Thyroid gland (tissue), 4 donors: ENCODE measurements at regions not wholly inside any gene's neighbourhood (a gene's known extent, or its start where the extent isn't known, plus 50 kb on each side); places are given as distances from the start of the nearest gene placed in this dataset.
A peak's percentile ranks its signal among the peaks of the same experiment; 100 is the strongest.
"Not testable (repeated sequence)": the region's sequence is repeated elsewhere in the genome, so short reads cannot be mapped to it uniquely, and the experiment has no call there.

Source experiments
- DNase-seq, 2 donors: peaks; one replicate each; pipeline ENCODE4 v3.0.0-alpha.2; 2019
- H3K27ac ChIP-seq, 3 donors: fragments of 200-600 bp; sonication (generic); 1 replicate in 2 of 3; 2 replicates in 1 of 3; pipeline ENCODE4 v1.5.1; 2016 to 2019; ENCODE audit warnings: mild to moderate bottlenecking in 1 of 3, moderate library complexity in 1 of 3
- H3K27me3 ChIP-seq: fragments of 200-600 bp; sonication (generic); one replicate; pipeline ENCODE4 v1.5.1; 2019
- H3K36me3 ChIP-seq, 2 donors: fragments of 200-600 bp; sonication (generic); one replicate each; pipeline ENCODE4 v1.5.1; 2016 to 2019
- H3K4me1 ChIP-seq, 2 donors: fragments of 200-600 bp; sonication (generic); one replicate each; pipeline ENCODE4 v1.5.1; 2017 to 2019
- H3K4me3 ChIP-seq, 3 donors: fragments of 200-600 bp; sonication (generic); replicated peaks in 1 of 3; 1 replicate in 2 of 3; 2 replicates in 1 of 3; pipeline ENCODE4 v1.5.1; 2016; ENCODE audit warnings: mild to moderate bottlenecking in 1 of 3
- H3K9me3 ChIP-seq: fragments of 200-600 bp; sonication (generic); one replicate; pipeline ENCODE4 v1.5.1; 2017
- WGBS, 2 donors: methylation state at CpG; one replicate each; pipeline ENCODE4 v1.1.5; 2017; 5-methylcytosine and 5-hydroxymethylcytosine counted together
- intact Hi-C: fragments of 100-400 bp; cut with DNase I; formaldehyde crosslinking; loops from one replicate; pipeline ENCODE4 v1.15.1; 2023

DNA sequence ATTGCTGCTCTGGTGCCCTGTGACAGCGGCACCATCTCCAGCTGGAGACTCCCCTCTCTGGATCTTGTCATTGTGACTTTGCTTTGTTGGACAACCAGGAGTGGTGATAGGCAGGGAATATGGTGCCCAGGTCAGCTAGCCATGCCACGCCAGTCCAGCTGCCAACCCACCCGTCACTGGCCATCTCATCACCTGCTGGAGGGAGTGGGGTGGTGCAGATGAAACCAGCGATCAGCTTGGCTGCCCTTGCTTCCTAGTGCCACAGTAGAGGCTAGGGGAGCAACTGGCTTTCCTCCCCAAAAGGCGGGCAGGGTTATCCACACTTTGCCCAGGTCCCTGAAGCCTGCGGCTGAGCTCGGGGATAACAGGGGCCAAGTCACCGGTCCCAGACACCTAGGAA is 129.6 kb downstream of the POTEM start:
- DNase-seq, intact Hi-C loops: not testable (repeated sequence)

DNA sequence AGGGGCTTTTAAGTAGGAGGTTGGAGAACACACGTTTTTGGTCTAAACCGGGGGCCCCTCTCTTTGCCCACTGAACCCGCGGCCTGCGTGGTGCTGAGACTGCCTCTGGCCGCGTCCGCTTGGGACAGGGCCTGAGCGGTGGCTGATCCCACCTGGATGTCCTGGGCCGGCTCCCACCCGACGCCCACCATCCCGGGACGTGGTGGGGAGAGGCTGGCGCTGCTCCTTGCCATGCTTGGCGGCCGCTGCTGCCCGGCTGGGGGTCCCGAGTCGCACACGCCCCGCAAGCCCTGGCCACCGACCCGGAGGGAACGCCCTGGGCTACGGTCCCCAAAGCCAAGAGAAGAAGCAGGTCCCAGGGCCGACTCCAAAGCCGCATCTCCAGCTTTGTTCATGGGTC is 130.1 kb downstream of the POTEM start:
- intact Hi-C loops, H3K4me3 ChIP-seq, H3K9me3 ChIP-seq, H3K27me3 ChIP-seq, H3K4me1 ChIP-seq, H3K36me3 ChIP-seq, H3K27ac ChIP-seq: not testable (repeated sequence)
- whole genome bisulfite sequencing, 2 donors: 78% methylated on average over 28 of the region's 28 CpGs; no CpG with 5 or more reads in 1 of the 2 donors
- peak in 1 of 2 donors; percentile 3 for DNase-seq

More for the DNA sequence above, 129.6 kb downstream of the POTEM start:
- not testable (repeated sequence) for H3K36me3 ChIP-seq, H3K9me3 ChIP-seq, H3K27me3 ChIP-seq, H3K4me3 ChIP-seq, H3K27ac ChIP-seq, H3K4me1 ChIP-seq
- 90% methylated on average over 8 of the region's 8 CpGs; no CpG with 5 or more reads in 1 of the 2 donors for WGBS, 2 donors

GRCh38 chr14:19097750-19098149 is 130.5 kb downstream of the POTEM start:
- H3K27ac ChIP-seq, H3K4me3 ChIP-seq, H3K9me3 ChIP-seq, intact Hi-C loops, H3K27me3 ChIP-seq, H3K4me1 ChIP-seq, H3K36me3 ChIP-seq: not testable (repeated sequence)
- WGBS, 2 donors: 57 to 68% methylated on average over 5 to 46 of the region's 49 CpGs
- DNase-seq: peak in 1 of 2 donors; percentile 2

DNA sequence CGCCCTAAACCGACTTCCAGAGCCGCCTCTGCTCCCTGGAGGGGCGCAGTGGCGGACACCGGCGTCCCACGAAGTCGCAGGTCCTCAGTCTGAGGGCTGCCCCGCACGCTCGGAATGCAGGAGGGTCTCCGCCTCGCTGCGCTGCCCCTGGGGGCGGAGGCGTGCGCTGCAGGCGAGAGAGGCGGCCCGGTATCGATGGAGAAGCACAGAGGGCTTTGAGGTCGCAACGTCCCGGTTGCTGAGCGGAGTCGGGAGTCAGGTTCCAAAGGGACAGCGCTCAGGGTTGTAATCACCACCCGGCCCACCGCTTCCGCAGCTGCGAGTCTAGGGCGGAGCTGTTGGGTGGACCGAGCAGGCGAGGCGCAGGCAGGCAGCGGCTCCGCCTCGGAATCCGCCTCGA is 131.0 kb downstream of the POTEM start:
- H3K4me1 ChIP-seq, H3K27ac ChIP-seq, DNase-seq, H3K27me3 ChIP-seq, intact Hi-C loops, H3K9me3 ChIP-seq, H3K36me3 ChIP-seq, H3K4me3 ChIP-seq: not testable (repeated sequence)
- 66 to 74% methylated on average over 10 to 20 of the region's 41 CpGs for WGBS, 2 donors

DNA sequence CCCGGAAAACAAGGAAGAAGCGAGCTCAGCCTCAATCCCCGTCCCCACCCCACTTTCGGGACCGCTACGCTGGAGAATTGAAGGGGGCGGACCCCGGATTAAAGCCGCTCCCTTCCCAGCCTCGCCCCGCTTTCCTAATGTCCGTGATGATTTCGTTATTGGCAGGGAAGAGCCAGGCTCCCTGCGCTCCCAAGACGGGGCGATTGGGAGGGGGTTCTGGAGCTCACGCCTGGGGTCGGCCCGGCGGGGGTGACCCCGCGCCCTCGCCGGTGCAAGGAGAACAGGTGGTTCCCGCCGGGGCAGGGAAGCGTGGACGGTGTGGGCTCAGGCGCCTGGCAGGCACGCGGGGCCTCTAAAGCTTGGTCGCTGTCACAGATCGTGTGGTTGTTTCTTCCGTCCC is 131.5 kb downstream of the POTEM start:
- H3K4me1 ChIP-seq, H3K27me3 ChIP-seq, H3K9me3 ChIP-seq, DNase-seq, H3K4me3 ChIP-seq, H3K27ac ChIP-seq, H3K36me3 ChIP-seq, intact Hi-C loops: not testable (repeated sequence)
- 60 to 80% methylated on average over 27 to 31 of the region's 34 CpGs for WGBS, 2 donors

DNA sequence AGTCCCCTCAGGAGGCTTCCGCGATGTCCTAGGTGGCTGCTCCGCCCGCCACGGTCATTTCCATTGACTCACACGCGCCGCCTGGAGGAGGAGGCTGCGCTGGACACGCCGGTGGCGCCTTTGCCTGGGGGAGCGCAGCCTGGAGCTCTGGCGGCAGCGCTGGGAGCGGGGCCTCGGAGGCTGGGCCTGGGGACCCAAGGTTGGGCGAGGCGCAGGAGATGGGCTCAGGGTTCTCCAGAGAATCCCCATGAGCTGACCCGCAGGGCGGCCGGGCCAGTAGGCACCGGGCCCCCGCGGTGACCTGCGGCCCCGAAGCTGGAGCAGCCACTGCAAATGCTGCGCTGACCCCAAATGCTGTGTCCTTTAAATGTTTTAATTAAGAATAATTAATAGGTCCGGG is 132.1 kb downstream of the POTEM start:
- H3K4me1 ChIP-seq, intact Hi-C loops, DNase-seq, H3K27ac ChIP-seq, H3K9me3 ChIP-seq, H3K36me3 ChIP-seq, H3K27me3 ChIP-seq, H3K4me3 ChIP-seq: not testable (repeated sequence)
- WGBS, 2 donors: 48% methylated on average over 7 of the region's 29 CpGs; no CpG with 5 or more reads in 1 of the 2 donors

- H3K36me3 ChIP-seq, DNase-seq, H3K27me3 ChIP-seq, H3K27ac ChIP-seq, intact Hi-C loops, H3K9me3 ChIP-seq, H3K4me3 ChIP-seq, H3K4me1 ChIP-seq: not testable (repeated sequence)
- 88 to 100% methylated on average over 1 to 4 of the region's 15 CpGs for WGBS, 2 donors
These were observed 132.7 kb downstream of the POTEM start for GRCh38 chr14:19099939-19100338.

DNA sequence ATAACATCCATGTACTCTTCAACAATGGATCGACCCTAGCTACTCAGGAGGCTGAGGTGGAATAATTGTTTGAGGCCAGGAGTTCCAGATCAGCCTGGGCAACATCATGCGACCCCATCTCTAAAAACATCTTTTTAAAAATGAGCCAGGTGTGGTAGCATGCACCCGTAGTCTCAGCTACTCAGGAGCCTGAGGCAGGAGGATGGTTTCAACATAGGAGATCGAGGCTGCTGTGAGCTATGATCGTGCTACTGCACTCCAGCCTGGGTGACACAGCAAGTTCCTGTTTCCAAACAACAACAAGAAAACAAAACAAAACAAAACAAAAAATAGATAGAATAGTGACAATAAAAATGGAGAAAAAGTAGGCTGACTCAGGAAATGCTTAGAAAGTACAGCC is 138.3 kb downstream of the POTEM start:
- H3K9me3 ChIP-seq, DNase-seq: not testable (repeated sequence)
- WGBS, 2 donors: 48 to 51% methylated on average over 5 of the region's 5 CpGs

GRCh38 chr14:19109887-19110286 is 142.7 kb downstream of the POTEM start:
- H3K9me3 ChIP-seq, H3K27ac ChIP-seq, H3K4me3 ChIP-seq, H3K36me3 ChIP-seq, H3K27me3 ChIP-seq, intact Hi-C loops, H3K4me1 ChIP-seq, DNase-seq: not testable (repeated sequence)
- 90 to 100% methylated on average over 1 to 2 of the region's 2 CpGs for WGBS, 2 donors

More for the DNA sequence above, 138.3 kb downstream of the POTEM start:
- H3K4me1 ChIP-seq, H3K4me3 ChIP-seq, intact Hi-C loops, H3K27me3 ChIP-seq, H3K27ac ChIP-seq, H3K36me3 ChIP-seq: not testable (repeated sequence)

- WGBS, 2 donors: no CpG with 5 or more reads among the region's 6 CpGs
- H3K27ac ChIP-seq, intact Hi-C loops, H3K4me3 ChIP-seq, H3K9me3 ChIP-seq, DNase-seq, H3K27me3 ChIP-seq, H3K36me3 ChIP-seq, H3K4me1 ChIP-seq: not testable (repeated sequence)
These were observed 153.1 kb downstream of the POTEM start for GRCh38 chr14:19120383-19120782.

- H3K9me3 ChIP-seq, intact Hi-C loops, H3K4me1 ChIP-seq, H3K36me3 ChIP-seq, H3K27me3 ChIP-seq, H3K4me3 ChIP-seq, H3K27ac ChIP-seq: not testable (repeated sequence)
- 67% methylated on average over 1 of the region's 5 CpGs for WGBS, 2 donors
- DNase-seq: peak in 1 of 2 donors; percentile 2
These were observed 159.2 kb downstream of the POTEM start for GRCh38 chr14:19126269-19127051.

GRCh38 chr14:19127664-19128435 is 160.6 kb downstream of the POTEM start:
- H3K4me1 ChIP-seq, intact Hi-C loops, DNase-seq, H3K27me3 ChIP-seq, H3K27ac ChIP-seq, H3K9me3 ChIP-seq, H3K4me3 ChIP-seq, H3K36me3 ChIP-seq: not testable (repeated sequence)
- 72 to 73% methylated on average over 9 of the region's 10 CpGs for WGBS, 2 donors

- intact Hi-C loops, DNase-seq, H3K4me1 ChIP-seq, H3K36me3 ChIP-seq, H3K9me3 ChIP-seq, H3K4me3 ChIP-seq, H3K27me3 ChIP-seq, H3K27ac ChIP-seq: not testable (repeated sequence)
- WGBS, 2 donors: no CpG with 5 or more reads among the region's 12 CpGs
These were observed 164.3 kb downstream of the POTEM start for GRCh38 chr14:19131553-19131952.
